ENCODE measurements at regions not wholly inside any gene's neighbourhood (a gene's known extent, or its start where the extent isn't known, plus 50 kb on each side); places are given as distances from the start of the nearest gene placed in this dataset.

DNA sequence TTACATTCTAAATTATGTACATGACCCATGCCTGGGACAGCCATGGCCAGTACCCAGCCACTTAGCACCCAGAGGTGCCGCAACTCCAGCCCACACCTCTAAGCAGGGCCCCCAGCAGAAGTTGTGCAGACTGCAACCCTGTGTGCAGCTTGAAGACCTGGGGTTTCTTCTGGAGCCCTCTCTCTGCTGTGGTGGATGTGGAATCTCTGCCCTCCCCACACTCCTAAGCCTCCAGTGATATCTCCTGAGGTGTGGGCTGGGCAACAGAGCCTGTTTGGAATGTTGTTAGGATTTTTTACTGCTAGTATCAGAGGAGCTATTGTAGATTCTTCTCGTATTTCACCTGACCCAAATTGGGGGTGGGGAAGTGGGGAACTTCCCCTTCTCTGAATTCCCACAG lies 59.4 kb upstream of the TUNAR start:
- TF ChIP-seq, protein P1, sequence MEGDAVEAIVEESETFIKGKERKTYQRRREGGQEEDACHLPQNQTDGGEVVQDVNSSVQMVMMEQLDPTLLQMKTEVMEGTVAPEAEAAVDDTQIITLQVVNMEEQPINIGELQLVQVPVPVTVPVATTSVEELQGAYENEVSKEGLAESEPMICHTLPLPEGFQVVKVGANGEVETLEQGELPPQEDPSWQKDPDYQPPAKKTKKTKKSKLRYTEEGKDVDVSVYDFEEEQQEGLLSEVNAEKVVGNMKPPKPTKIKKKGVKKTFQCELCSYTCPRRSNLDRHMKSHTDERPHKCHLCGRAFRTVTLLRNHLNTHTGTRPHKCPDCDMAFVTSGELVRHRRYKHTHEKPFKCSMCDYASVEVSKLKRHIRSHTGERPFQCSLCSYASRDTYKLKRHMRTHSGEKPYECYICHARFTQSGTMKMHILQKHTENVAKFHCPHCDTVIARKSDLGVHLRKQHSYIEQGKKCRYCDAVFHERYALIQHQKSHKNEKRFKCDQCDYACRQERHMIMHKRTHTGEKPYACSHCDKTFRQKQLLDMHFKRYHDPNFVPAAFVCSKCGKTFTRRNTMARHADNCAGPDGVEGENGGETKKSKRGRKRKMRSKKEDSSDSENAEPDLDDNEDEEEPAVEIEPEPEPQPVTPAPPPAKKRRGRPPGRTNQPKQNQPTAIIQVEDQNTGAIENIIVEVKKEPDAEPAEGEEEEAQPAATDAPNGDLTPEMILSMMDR (IDR thresholded peaks at IDR 0.05) = no peak
- TF ChIP-seq POLR2A (IDR thresholded peaks at IDR 0.05) = no peak
